ENCODE measurements at regions not wholly inside any gene's neighbourhood (a gene's known extent, or its start where the extent isn't known, plus 50 kb on each side); places are given as distances from the start of the nearest gene placed in this dataset.

DNA sequence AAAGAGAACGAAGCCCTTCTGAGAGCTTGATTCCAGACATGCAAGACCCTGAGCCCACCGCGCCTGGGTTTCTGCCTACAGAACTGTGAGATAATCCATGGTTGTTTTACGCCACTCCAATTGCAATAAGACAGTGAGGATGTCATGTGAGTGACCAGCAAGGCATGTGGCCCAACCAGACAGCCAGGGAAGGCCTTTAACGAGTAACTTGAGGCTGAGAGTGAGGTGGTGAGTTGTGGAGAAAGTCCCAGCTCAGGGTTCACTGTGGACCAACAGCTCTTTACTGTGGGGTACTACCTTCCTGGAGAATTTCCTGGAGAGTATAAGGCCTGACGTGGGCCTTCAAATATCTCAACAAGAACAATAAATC lies 153.9 kb downstream of the ETS2 start:
- H3K9me3 Mint-ChIP-seq, result peaks cover 16 to 19% of the 10 kb centered on the region in 2 experiments

More for the DNA sequence above, 153.9 kb downstream of the ETS2 start:
- no peak overlapping the region for H2BK20ac ChIP-seq (ENCODE audit: low read depth, low read length, poor library complexity, severe bottlenecking)
- Mint-ChIP-seq H3K27ac (no peak overlapping the region; a peak in 1 of 7 replicates), H3K27me3 (ENCODE audit: low read depth) (peaks cover 7% of the 10 kb centered on the region), H3K36me3 (ENCODE audit: insufficient read depth in 1 of 3, low read depth in 3 of 3) (peaks cover 0 to 14% (median 7%) of the 10 kb centered on the region in 3 experiments; a peak in 5 of 7 replicates), H3K4me3 (no peak overlapping the region), H3K4me1 (peaks cover 5 to 17% of the 10 kb centered on the region in 2 experiments)
- H3K27ac ChIP-seq (ENCODE audit: insufficient read length, low read depth, low read length), result no peak overlapping the region
- H3K18ac ChIP-seq (ENCODE audit: insufficient read length, low read depth, low read length), result no peak overlapping the region
- no CpG with 5 or more reads among the region's 6 CpGs for WGBS (ENCODE audit: extremely low coverage, insufficient read length, low lambda C conversion rate)
- no peaks in the 10 kb centered on the region for H4K20me1 ChIP-seq (ENCODE audit: control insufficient read depth, insufficient read depth, insufficient read length)
- H2BK5ac ChIP-seq (ENCODE audit: insufficient read length, low read length), result no peak overlapping the region
- no peak overlapping the region for H3K9ac ChIP-seq (ENCODE audit: extremely low read depth, insufficient read length, low read length)
- H4K91ac ChIP-seq (ENCODE audit: insufficient read length, low read depth, low read length), result no peak overlapping the region
- H4K8ac ChIP-seq (replicated peaks; ENCODE audit: insufficient read length, low read depth, low read length), result no peak overlapping the region
- H3K4me1 ChIP-seq (ENCODE audit: insufficient read depth, low read length), result no peaks in the 10 kb centered on the region; the same call in 1 of the 2 replicates
- no peak overlapping the region for H3K4me2 ChIP-seq (ENCODE audit: insufficient read depth, insufficient read length, low read length)
- H3K23ac ChIP-seq (ENCODE audit: insufficient read length, low read depth, low read length), result no peak overlapping the region
- TF ChIP-seq, protein P1, sequence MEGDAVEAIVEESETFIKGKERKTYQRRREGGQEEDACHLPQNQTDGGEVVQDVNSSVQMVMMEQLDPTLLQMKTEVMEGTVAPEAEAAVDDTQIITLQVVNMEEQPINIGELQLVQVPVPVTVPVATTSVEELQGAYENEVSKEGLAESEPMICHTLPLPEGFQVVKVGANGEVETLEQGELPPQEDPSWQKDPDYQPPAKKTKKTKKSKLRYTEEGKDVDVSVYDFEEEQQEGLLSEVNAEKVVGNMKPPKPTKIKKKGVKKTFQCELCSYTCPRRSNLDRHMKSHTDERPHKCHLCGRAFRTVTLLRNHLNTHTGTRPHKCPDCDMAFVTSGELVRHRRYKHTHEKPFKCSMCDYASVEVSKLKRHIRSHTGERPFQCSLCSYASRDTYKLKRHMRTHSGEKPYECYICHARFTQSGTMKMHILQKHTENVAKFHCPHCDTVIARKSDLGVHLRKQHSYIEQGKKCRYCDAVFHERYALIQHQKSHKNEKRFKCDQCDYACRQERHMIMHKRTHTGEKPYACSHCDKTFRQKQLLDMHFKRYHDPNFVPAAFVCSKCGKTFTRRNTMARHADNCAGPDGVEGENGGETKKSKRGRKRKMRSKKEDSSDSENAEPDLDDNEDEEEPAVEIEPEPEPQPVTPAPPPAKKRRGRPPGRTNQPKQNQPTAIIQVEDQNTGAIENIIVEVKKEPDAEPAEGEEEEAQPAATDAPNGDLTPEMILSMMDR (conservative IDR thresholded peaks at IDR 0.05), result no peak
- no peaks in the 10 kb centered on the region for H3K79me2 ChIP-seq (ENCODE audit: insufficient read depth, low read length)
- H3K56ac ChIP-seq (ENCODE audit: insufficient read length, low read depth, low read length), result no peak overlapping the region
- H3T11ph ChIP-seq (ENCODE audit: low read length), result no peak overlapping the region
- no peak overlapping the region for H3K4ac ChIP-seq (ENCODE audit: low read depth, low read length)
- H4K5ac ChIP-seq (ENCODE audit: insufficient read length, low read depth, low read length), result no peak overlapping the region
- no peak overlapping the region for H2BK12ac ChIP-seq (ENCODE audit: insufficient read length, low read depth, low read length)
- H3K14ac ChIP-seq (ENCODE audit: insufficient read depth, low read length), result no peak overlapping the region
- no peaks in the 10 kb centered on the region for H3K27me3 ChIP-seq (ENCODE audit: insufficient read depth, low read length)
- no peak overlapping the region for H2BK120ac ChIP-seq (ENCODE audit: low read depth, low read length, poor library complexity, severe bottlenecking)
- no peaks in the 10 kb centered on the region for H3K79me1 ChIP-seq (ENCODE audit: insufficient read depth, low read depth, low read length, poor library complexity, severe bottlenecking)
- H3K23me2 ChIP-seq (ENCODE audit: insufficient read length, low read depth, low read length, poor library complexity, severe bottlenecking), result no peaks in the 10 kb centered on the region
- no peak overlapping the region for H2AK5ac ChIP-seq (ENCODE audit: insufficient read length, low read length)
- no peak overlapping the region for H2AFZ ChIP-seq (ENCODE audit: low read length)
- H3K9me3 ChIP-seq (ENCODE audit: control insufficient read depth, low read depth, low read length), result no peaks in the 10 kb centered on the region
- DNase-seq, result no peak
- no peak overlapping the region for H2BK15ac ChIP-seq (ENCODE audit: low read depth, low read length)
